ENCODE measurements at regions not wholly inside any gene's neighbourhood (a gene's known extent, or its start where the extent isn't known, plus 50 kb on each side); places are given as distances from the start of the nearest gene placed in this dataset.

DNA sequence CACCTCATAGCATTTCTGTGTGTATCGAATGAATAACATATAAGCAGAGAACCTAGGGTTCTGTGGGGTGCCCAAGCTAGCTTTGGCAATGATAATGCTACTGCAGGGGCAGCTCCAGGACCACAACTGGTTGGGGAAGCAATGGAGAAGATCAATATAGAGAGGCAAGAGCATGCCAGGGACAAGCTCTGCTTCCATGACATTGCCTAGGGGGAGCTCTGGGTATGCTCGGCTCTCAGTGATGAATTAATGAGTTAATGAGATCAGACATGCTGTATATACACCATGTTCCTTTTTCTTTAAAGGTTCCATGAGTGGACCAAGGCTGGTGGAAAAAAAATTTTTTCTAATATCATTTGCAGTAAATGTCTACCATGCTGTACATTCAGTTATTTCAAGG, 618.4 kb downstream of the BCL11A start:
- TF ChIP-seq PBX3 (IDR thresholded peaks at IDR 0.05; ENCODE audit: insufficient replicate concordance, low read depth, low read length) (no peak), ATF3 (IDR thresholded peaks at IDR 0.05; ENCODE audit: borderline replicate concordance, extremely low read depth, low read depth, low read length) (no peak), BCLAF1 (IDR thresholded peaks at IDR 0.05) (no peak), CTCF (IDR thresholded peaks at IDR 0.05 in 2 of 3, conservative IDR thresholded peaks at IDR 0.05 in 1 of 3; ENCODE audit: control insufficient read depth in 2 of 3, extremely low read depth in 1 of 3, insufficient read depth in 1 of 3, low read depth in 3 of 3, low read length in 3 of 3) (no peak)
- TF ChIP-seq, protein P1, sequence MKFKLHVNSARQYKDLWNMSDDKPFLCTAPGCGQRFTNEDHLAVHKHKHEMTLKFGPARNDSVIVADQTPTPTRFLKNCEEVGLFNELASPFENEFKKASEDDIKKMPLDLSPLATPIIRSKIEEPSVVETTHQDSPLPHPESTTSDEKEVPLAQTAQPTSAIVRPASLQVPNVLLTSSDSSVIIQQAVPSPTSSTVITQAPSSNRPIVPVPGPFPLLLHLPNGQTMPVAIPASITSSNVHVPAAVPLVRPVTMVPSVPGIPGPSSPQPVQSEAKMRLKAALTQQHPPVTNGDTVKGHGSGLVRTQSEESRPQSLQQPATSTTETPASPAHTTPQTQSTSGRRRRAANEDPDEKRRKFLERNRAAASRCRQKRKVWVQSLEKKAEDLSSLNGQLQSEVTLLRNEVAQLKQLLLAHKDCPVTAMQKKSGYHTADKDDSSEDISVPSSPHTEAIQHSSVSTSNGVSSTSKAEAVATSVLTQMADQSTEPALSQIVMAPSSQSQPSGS (IDR thresholded peaks at IDR 0.05; ENCODE audit: low read length): no peak

All from GM12878 (cell line).